GM18519 (cell line): ENCODE measurements at regions not wholly inside any gene's neighbourhood (a gene's known extent, or its start where the extent isn't known, plus 50 kb on each side); places are given as distances from the start of the nearest gene placed in this dataset.
"Not testable (repeated sequence)": the region's sequence is repeated elsewhere in the genome, so short reads cannot be mapped to it uniquely, and the experiment has no call there.

Experiments used
- ATAC-seq: cut with Tn5 transposase; IDR thresholded peaks from one replicate; pipeline ENCODE4 v1.9.1; 2021; ENCODE audit warnings: mild to moderate bottlenecking, moderate library complexity; ENCODE audit not compliant: unreplicated experiment, low FRiP score

- ATAC-seq: no peak
Measured at GRCh38 chrX:94560930-94561329, 886.9 kb downstream of the FAM133A start.

- ATAC-seq: no peak
Measured at GRCh38 chrX:94576367-94577004, 902.5 kb downstream of the FAM133A start.

GRCh38 chrX:94600077-94600476 is 926.1 kb downstream of the FAM133A start:
- no peak for ATAC-seq

- no peak for ATAC-seq
Measured at GRCh38 chrX:94612140-94612539, 938.1 kb downstream of the FAM133A start.

GRCh38 chrX:94633237-94633636 is 959.2 kb downstream of the FAM133A start:
- ATAC-seq: no peak

- ATAC-seq: no peak
Measured at GRCh38 chrX:94635003-94635402, 961.0 kb downstream of the FAM133A start.

GRCh38 chrX:94645726-94646125 is 971.7 kb downstream of the FAM133A start:
- ATAC-seq: no peak

- no peak for ATAC-seq
Measured at GRCh38 chrX:94655180-94655579, 981.2 kb downstream of the FAM133A start.

GRCh38 chrX:94662689-94663088 is 988.7 kb downstream of the FAM133A start:
- no peak for ATAC-seq

GRCh38 chrX:94676285-94676684 is 1002.3 kb downstream of the FAM133A start:
- ATAC-seq: no peak

GRCh38 chrX:94686071-94686470 is 1012.1 kb downstream of the FAM133A start:
- ATAC-seq: no peak

GRCh38 chrX:94695910-94696309 is 1021.9 kb downstream of the FAM133A start:
- no peak for ATAC-seq

GRCh38 chrX:94704348-94705256 is 1030.6 kb downstream of the FAM133A start:
- ATAC-seq: not testable (repeated sequence)

GRCh38 chrX:94721386-94721785 is 1047.4 kb downstream of the FAM133A start:
- ATAC-seq: no peak

- ATAC-seq: no peak
Measured at GRCh38 chrX:94722578-94722977, 1048.6 kb downstream of the FAM133A start.

GRCh38 chrX:94742772-94743171 is 1068.8 kb downstream of the FAM133A start:
- ATAC-seq: no peak

- ATAC-seq: no peak
Measured at GRCh38 chrX:94743478-94743877, 1069.5 kb downstream of the FAM133A start.

- no peak for ATAC-seq
Measured at GRCh38 chrX:94744786-94745185, 1070.8 kb downstream of the FAM133A start.

- no peak for ATAC-seq
Measured at GRCh38 chrX:94751611-94752010, 1077.6 kb downstream of the FAM133A start.

- no peak for ATAC-seq
Measured at GRCh38 chrX:94752434-94753169, 1078.6 kb downstream of the FAM133A start.

- ATAC-seq: no peak
Measured at GRCh38 chrX:94758130-94758529, 1084.1 kb downstream of the FAM133A start.
